Frontal cortex (tissue), 3 donors: ENCODE measurements at regions not wholly inside any gene's neighbourhood (a gene's known extent, or its start where the extent isn't known, plus 50 kb on each side); places are given as distances from the start of the nearest gene placed in this dataset.

ENCODE experiments used
- DNase-seq, 2 donors: peaks; one replicate each; pipeline ENCODE4 v3.0.0; 2012; ENCODE audit warnings: low spot score in 2 of 2
- FAIRE-seq: peaks from 2 replicates; lab custom pipeline; 2012; peaks lifted over from hg19 to GRCh38; lab: Jason Lieb, UNC
- donor health status: control.
- donor health status: control.
- donor health status: control.

- FAIRE-seq: no peak
- no peak for DNase-seq
These were observed 370.7 kb downstream of the FBXW7 start for GRCh38 chr4:152165146-152165545.

GRCh38 chr4:152164561-152164960 is 371.3 kb downstream of the FBXW7 start:
- DNase-seq (no peak), FAIRE-seq (no peak)

DNA sequence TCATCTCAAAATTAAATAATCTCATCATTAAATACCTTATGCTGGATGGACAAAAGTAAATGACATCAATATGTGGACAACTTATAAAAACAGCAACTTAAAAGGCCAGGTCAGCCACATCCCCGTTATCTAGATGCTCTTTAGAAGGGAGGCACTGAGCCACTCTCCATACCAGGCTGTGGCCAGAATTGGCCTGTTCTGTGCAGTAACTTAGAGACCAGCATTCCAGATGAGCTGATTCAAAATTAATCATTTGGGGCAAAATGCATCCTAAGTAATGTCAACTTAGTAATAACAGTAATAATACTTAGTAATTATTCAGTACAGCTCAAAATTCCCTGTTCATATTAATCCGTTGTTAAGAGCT is 373.6 kb downstream of the FBXW7 start:
- no peak for FAIRE-seq
- DNase-seq: no peak

- no peak for DNase-seq
- no peak for FAIRE-seq
These were observed 374.1 kb downstream of the FBXW7 start for GRCh38 chr4:152161676-152162330.

DNA sequence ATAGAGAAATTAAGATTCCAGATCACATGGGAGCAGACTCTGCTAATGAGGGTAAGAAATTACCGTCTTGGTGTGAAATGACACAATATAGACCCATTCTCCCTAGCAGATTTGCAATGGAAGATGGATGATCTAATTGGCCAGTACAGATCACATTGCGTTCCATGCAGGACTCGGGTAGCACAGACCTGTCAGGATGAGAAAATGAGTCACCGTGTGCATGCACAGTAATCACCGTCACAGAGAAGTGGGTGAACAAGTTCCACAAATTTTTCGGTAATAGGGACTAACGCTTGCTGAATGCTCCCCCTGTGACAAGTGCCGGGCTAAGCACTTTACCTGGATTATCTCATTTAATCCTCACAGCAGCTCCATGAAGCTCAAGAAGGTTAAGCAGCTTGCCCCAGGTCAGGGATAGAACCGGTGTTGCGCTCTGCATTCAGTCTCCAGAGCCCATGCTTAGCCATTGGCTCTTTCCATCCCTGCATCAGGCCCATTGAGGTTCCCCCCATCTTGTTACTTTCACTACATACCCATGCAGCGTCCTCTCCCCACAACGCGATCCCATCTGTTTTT is 375.6 kb downstream of the FBXW7 start:
- DNase-seq: no peak

GRCh38 chr4:152159773-152160172 is 376.1 kb downstream of the FBXW7 start:
- DNase-seq: no peak
- no peak for FAIRE-seq

More for the DNA sequence above, 375.6 kb downstream of the FBXW7 start:
- no peak for FAIRE-seq

GRCh38 chr4:152158225-152158624 is 377.7 kb downstream of the FBXW7 start:
- FAIRE-seq (no peak), DNase-seq (no peak)

DNA sequence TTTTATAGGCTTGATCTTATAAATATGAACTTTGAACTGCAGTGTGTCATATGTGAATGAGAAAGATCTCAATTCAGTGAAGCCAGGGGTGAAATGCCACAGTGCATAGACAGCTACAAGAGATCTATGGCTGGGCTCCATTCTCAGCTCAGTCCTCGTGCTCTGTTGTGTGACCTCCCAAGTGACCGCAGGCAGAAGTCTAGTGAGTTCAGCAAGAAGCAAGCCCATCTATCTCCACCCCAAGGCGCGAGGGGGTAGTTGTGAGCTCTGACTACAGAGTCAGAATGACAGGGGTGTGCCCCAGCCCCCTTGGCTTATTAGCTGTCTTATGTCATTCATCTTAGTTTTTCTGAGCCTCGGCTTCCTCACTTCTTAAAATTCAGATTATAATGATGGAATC is 378.3 kb downstream of the FBXW7 start:
- no peak for FAIRE-seq

DNA sequence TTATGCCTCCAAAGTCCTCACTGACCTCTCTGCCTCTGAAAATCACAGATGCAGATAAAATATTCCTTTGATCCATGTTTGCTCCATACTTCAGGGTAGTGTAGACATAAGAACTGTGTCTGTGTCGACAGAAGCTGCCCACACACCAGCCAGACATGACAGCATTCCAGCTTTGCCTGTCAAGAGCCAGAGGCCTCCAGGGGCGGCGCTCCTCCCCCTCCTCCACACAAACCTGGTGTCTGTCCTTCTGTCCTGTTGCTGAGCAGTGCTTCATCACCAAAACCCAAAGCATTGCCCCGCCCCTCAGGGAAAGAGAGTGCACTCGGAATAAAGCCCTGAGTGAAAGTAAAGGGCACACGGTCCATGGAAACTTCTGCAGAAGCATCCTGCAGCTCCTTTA is 379.4 kb downstream of the FBXW7 start:
- no peak for DNase-seq

More for the DNA sequence above, 378.3 kb downstream of the FBXW7 start:
- DNase-seq: no peak

GRCh38 chr4:152155070-152155469 is 380.8 kb downstream of the FBXW7 start:
- FAIRE-seq (no peak), DNase-seq (no peak)

More for the DNA sequence above, 379.4 kb downstream of the FBXW7 start:
- FAIRE-seq: no peak

DNA sequence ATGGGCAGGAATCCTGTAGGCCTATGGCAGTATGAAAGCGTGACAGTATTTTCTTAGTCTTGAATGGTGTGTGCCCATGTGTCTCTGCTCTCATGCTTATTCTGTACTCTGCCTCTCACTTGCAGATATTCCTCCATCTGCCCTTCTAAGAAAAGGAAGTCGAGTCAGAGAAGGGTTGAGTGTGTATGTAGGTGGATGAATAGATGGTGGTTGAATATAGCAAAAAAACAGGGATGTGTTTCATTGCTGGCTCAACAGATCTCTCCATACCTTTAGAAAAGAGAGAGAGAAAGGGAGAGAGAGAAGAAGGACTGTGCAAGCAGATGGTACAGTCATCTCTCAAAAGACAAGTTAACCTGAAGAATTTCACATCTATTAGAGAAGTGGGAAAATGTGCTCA is 381.5 kb downstream of the FBXW7 start:
- DNase-seq: no peak
- FAIRE-seq: no peak

DNA sequence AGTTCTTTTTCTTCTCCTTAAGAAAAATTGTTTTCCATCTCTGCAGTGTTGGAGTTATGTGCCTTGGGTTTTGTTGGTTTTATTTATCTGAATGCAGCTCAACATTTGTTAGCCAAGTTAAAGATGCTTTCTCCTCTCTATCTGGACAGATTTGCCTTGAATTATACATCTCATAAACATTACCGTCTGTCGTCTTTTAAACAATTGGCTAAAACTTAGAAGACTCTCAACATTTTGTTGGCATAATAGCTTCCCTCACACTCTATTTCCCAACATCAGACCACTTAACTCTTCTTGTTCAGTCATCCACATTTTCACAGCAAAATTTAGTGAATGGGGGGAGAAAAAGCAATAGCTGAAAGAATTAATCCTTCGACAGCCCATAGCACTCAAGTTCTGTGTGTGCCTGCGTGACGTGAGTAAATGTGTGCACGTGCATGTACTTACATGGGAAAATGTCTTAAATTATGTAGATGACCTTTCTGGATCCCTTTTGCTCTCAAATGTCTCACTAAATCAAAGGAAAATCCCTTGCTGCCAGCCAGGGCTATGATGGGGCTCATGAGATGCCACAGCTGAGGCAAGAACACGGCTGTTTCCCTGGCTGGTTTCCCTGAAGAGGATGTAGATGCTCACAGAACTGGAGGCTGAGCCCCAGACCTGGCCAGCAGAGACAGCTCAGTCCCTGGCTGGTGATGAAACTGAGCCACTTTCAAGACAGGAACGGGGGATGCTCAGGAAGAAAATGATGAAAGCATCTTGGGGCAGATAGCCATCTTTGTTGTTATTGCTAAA is 382.2 kb downstream of the FBXW7 start:
- FAIRE-seq: no peak
- no peak for DNase-seq

DNA sequence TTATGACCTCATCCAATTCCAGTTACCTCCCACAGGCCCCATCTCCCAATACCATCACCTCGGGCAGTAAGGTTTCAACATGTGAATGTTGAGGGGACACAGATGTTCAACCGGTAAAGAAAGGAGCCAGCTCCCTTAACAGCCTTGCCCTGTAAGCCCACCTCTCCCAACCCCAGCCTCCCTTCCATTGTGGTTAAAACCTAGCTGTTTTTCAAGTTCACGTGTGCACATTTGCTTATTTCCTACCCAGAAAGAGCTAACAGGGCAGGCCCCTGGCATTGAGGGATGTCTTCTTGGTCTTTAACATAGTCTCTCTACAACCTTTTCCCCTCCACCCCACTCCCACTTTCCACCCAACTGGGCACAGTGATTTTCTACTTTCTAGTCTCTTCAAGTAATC is 385.7 kb downstream of the FBXW7 start:
- DNase-seq (no peak), FAIRE-seq (no peak)

DNA sequence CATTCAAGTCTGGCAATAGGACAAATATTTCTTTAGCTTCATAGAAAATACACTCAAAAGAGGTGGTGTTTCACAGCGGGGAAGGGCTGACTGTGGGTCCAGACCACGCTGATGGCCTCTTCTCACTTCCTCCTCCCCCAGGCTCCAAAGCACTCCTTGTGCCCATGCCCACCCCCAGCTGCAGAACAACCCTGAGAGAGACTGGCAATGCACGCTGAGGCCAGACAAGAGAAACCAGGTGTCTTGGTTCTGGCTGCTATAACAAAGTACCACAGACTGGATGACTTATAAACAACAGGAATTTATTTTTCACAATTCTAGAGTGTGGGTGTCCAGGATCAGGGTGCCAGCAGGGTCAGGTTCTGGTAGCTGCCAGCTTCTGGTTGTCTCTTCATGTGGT is 386.1 kb downstream of the FBXW7 start:
- DNase-seq (no peak), FAIRE-seq (no peak)

DNA sequence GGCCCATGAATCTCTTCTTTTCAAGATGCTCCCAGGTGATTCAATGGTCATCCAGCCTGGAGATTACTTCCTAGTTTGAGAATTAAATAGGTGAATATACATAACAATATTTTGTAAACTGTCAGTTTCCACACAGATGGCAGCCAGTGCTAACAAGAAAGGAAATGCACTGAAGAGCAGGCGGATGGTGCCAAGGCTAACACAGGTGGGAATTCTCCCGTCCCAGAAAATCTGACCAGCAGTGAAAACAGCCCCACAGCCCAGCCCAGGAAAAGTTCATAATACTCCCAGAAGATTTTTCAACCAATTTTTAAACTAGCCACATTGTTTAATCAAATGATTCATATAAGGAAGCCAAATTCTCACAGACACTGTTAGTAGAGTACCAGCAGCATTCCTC is 387.2 kb upstream of the GATB start:
- FAIRE-seq: no peak

DNA sequence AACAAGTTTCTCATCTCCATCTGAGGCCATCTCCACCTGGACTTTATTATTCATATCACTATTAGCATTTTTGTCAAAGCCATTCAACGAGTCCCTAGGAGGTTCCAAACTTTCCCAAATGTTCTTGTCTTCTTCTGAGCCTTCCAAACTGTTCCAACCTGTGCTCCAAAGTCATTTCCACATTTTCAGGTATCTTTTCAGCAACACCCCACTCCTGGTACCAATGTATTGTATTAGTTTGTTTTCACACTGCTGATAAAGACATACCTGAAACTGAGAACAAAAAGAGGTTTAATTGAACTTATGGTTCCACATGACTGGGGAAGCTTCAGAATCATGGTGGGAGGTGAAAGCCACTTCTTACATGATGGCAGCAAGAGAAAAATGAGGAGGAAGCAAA is 385.4 kb upstream of the GATB start:
- FAIRE-seq: no peak

More for the DNA sequence above, 387.2 kb upstream of the GATB start:
- no peak for DNase-seq

GRCh38 chr4:152143806-152144205 is 383.0 kb upstream of the GATB start:
- no peak for FAIRE-seq
- no peak for DNase-seq

More for the DNA sequence above, 385.4 kb upstream of the GATB start:
- no peak for DNase-seq

- no peak for DNase-seq
- no peak for FAIRE-seq
These were observed 377.6 kb upstream of the GATB start for GRCh38 chr4:152138451-152138850.

- no peak for FAIRE-seq
These were observed 372.0 kb upstream of the GATB start for GRCh38 chr4:152132776-152133175.

GRCh38 chr4:152128356-152128755 is 367.5 kb upstream of the GATB start:
- FAIRE-seq: no peak
- DNase-seq: no peak

More at GRCh38 chr4:152132776-152133175, 372.0 kb upstream of the GATB start:
- DNase-seq: no peak

GRCh38 chr4:152126238-152126637 is 365.4 kb upstream of the GATB start:
- no peak for DNase-seq
- no peak for FAIRE-seq
